NCI-H2029 (cell line): ENCODE measurements at regions not wholly inside any gene's neighbourhood (a gene's known extent, or its start where the extent isn't known, plus 50 kb on each side); places are given as distances from the start of the nearest gene placed in this dataset.

Experiments
- DNase-seq: peaks from one replicate; lab custom pipeline; 2025; lab: John Stamatoyannopoulos, UW

- DNase-seq, result no peak
Observed at GRCh38 chr4:20592663-20593062, 107.6 kb upstream of the PACRGL start.

DNA sequence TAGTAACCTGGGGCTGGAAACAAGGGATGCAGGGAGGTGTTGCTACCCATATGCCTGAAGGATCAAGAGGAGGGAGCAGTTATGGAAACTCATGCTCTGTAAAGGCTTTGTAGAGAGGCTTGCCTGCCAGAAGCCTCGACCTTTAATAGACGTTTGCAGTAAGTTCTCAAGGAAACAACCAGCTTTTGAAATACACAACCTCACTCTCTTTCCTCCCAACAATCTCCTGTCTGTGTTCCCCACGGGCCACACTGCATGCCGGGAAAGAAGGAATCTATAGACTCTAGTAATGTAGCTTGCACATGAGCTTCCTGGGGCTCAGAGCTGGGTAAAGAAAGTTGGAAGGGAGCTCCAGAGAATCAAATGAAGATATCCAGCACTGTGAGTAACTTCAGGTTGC, 101.6 kb upstream of the PACRGL start:
- DNase-seq, result no peak

DNA sequence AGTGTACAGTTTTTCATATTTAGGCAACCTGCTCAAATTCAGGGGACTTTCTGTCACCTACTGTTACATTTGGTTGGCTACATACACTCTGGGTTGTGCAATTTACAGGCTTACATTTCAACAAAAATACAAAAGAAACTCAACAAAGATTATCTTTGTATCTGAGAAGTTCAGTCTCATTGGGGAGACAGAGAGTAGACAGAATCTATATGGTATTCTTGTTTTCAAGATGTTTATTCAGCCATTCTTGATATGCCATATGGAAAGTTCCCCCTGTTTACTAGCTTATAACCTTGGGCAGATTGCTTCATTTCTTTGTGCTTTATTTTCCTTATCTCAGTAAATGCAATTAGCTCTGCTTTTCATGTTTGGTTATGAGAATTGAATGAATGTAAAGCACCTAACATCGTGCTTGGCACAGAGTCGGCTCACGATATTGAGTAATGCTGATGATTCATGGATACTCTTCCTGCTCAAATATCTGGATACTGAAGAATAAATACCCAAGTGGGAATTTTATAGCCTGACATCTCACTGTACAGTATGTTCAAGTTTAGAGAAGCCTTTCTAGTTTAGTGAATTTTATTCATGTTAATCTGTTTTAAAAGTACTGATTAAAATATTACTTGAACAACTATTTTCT, 96.5 kb upstream of the PACRGL start:
- DNase-seq, result no peak

GRCh38 chr4:20612313-20612712, 87.9 kb upstream of the PACRGL start:
- DNase-seq, result no peak

DNA sequence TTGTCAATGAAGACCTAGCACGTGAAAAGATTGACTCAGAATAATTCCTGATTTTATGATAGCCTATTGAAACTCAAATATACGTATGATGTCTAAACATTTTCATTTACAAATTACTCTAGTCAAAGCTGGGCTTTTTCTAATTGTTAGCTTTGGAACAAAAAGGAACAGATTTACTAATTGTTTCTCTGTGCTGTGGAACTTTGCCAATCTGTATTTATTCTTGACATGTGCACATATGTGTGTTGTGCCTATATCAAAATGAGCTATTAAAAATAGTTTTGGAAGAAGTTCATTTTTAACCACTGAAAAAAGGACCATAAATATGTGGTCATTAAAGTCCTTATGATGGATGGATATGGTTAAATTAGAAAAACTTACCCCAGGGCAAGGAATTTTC, 85.4 kb upstream of the PACRGL start:
- DNase-seq, result no peak

GRCh38 chr4:20615486-20616260, 84.6 kb upstream of the PACRGL start:
- no peak for DNase-seq

- DNase-seq, result no peak
Observed at GRCh38 chr4:20616313-20616712, 83.9 kb upstream of the PACRGL start.

DNA sequence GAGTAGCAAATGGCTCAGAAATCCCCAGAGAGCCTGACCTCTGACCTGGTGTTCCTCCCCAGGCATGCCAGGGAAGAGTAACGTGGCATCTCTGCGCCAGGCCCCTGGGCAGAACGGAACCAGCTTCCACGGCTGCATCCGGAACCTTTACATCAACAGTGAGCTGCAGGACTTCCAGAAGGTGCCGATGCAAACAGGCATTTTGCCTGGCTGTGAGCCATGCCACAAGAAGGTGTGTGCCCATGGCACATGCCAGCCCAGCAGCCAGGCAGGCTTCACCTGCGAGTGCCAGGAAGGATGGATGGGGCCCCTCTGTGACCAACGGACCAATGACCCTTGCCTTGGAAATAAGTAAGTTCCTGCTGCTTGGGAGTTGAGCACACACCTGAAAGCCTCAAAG, 83.4 kb upstream of the PACRGL start:
- DNase-seq, result no peak

- no peak for DNase-seq
Observed at GRCh38 chr4:20617678-20618396, 82.4 kb upstream of the PACRGL start.

DNA sequence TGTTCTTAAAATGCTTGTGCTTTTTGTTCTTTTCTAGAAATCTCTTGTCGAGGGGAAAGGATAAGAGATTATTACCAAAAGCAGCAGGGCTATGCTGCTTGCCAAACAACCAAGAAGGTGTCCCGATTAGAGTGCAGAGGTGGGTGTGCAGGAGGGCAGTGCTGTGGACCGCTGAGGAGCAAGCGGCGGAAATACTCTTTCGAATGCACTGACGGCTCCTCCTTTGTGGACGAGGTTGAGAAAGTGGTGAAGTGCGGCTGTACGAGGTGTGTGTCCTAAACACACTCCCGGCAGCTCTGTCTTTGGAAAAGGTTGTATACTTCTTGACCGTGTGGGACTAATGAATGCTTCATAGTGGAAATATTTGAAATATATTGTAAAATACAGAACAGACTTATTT, 81.5 kb upstream of the PACRGL start:
- no peak for DNase-seq

DNA sequence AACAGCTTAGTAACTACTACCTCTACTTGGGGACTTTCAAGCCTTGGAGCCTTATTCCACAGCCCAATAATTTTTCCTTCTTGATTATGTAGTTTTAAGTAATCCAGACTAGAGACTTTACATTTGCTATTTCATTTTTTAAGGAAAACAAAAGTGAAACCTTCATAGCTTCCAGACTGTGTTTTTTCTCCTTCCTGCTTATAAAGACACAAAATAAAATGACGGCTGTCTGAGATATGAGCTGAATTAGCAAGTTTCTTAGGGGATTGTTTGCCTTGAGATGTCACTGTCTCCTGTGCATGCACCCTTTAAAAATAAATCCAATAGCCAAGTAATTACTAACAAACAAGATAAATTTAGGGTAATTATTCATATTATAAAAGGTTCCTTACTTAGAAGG, 78.8 kb upstream of the PACRGL start:
- DNase-seq, result no peak

DNA sequence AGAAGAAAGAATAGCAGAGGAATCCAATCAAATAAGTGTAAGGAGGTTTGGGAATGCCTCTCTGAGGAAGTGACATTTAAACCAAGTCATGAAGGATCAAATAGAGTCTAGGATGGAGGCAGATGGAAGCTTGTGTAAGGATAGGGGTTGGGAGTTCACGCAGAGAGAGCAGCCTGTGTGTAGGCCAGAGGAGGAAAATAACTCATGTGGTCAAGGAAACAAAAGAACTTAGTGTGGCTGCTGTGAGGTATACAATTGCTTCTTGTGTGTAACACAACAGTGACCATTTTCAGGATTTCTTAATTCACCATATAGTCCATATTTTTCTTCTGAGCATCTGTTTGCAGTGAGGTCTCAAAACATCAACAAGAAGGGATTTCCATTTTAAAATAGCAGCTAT, 77.6 kb upstream of the PACRGL start:
- no peak for DNase-seq

DNA sequence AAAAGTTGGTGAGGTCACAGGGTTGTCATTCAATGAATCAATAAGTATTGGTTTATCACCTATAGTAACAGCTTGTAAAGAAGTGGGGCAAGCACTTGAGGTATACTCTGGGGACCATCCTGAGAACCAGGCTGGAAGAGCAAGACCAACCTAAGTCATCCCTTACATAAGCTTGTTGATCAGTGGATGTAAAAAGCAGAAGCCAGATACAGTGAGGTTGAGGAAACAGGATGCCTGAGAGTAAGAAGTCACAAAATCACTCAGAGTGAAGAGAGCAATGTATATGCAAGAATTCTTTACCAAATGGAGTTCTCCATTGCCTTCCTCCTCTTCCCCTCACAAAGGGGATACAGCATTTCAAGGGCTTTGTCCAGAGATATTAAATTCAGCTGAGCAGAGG, 76.3 kb upstream of the PACRGL start:
- DNase-seq, result no peak

- DNase-seq, result no peak
Observed at GRCh38 chr4:20624793-20625374, 75.4 kb upstream of the PACRGL start.

DNA sequence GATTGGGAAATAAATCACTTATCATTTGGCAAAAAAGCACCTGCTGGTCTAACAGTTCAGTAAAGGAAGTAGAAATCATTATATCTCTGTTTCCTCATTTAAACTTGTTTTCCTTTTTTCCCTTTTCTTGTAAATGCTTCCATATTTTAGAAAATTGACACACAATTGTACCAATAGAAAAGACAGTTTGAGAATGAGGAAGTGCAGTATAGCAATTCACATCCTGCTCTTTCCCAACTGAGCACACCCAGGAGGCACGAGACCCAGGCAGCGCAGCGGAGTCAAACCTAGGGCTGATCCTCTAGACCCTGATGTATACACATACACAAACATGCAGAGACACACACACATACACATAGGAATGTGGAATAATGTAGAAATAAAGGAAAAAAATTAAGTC, 74.8 kb upstream of the PACRGL start:
- no peak for DNase-seq

GRCh38 chr4:20626326-20627005, 73.8 kb upstream of the PACRGL start:
- no peak for DNase-seq

DNA sequence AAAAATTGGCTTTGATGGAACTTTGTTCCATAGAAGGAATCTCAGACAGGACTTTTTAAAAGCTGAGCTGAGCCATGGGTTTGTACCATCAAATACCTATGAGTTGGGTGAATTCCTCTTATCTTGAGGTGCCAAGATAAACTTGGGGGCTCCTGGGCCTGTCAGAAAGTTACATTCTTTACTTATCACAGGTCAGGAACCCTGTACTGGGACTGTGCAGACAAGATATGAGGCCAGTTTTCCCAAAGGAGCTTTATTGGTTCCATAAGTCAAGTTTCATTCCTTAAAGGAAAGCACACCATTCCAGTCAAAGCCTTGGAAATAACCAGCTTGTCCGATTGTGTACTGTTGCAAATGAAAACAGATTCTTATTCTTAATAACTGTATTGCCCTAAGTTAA, 72.4 kb upstream of the PACRGL start:
- no peak for DNase-seq

- DNase-seq, result no peak
Observed at GRCh38 chr4:20629186-20630106, 70.8 kb upstream of the PACRGL start.

GRCh38 chr4:20638825-20639224, 61.4 kb upstream of the PACRGL start:
- DNase-seq, result peak; percentile 11

DNA sequence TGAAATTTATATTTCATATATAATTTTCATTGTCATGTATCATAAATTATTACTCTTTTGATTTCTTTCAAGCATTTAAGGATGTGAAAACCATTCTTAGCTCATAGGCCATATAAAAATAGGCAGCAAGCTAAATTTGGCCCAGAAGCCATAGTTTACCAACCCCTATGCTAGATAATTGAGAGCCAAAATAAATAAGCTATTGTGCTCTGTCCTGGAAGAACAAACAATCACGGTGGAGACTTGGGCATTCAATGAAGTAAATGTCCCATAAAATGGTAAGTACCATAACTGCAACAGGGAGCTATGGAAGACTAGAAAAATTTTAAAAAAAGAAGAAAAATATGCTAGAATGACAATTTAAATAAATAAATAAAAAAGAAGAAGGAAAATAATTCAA, 60.9 kb upstream of the PACRGL start:
- peak; percentile 77 for DNase-seq

- no peak for DNase-seq
Observed at GRCh38 chr4:20640989-20641388, 59.3 kb upstream of the PACRGL start.
